GM18511 (cell line): ENCODE measurements at regions not wholly inside any gene's neighbourhood (a gene's known extent, or its start where the extent isn't known, plus 50 kb on each side); places are given as distances from the start of the nearest gene placed in this dataset.
"Not testable (repeated sequence)": the region's sequence is repeated elsewhere in the genome, so short reads cannot be mapped to it uniquely, and the experiment has no call there.

Experiments
- ATAC-seq: cut with Tn5 transposase; IDR thresholded peaks from one replicate; pipeline ENCODE4 v1.9.1; 2021; ENCODE audit warnings: mild to moderate bottlenecking, moderate library complexity; ENCODE audit not compliant: unreplicated experiment

DNA sequence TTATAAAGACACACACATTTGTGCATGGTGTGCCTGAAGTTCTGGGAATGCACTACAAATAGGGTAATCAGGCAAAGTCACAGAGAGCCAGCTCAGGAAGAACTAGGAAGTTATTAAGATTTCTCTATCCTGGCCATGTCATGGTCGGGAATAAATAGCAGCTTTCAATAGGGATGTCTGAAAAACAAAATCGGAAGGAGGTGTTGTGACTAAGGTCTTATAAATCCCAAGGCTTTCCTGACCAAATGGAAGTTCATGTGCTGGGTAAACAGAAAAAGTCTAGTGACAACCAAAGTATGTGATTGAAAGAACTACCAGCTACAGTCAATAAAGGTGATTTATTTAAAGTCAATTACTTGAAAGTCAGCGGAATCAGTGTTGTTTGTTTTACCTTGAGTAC is 262.5 kb upstream of the HS3ST1 start:
- no peak for ATAC-seq

- ATAC-seq = no peak
Measured at GRCh38 chr4:11687727-11688126, 259.0 kb upstream of the HS3ST1 start.

- no peak for ATAC-seq
Measured at GRCh38 chr4:11685481-11685880, 256.8 kb upstream of the HS3ST1 start.

DNA sequence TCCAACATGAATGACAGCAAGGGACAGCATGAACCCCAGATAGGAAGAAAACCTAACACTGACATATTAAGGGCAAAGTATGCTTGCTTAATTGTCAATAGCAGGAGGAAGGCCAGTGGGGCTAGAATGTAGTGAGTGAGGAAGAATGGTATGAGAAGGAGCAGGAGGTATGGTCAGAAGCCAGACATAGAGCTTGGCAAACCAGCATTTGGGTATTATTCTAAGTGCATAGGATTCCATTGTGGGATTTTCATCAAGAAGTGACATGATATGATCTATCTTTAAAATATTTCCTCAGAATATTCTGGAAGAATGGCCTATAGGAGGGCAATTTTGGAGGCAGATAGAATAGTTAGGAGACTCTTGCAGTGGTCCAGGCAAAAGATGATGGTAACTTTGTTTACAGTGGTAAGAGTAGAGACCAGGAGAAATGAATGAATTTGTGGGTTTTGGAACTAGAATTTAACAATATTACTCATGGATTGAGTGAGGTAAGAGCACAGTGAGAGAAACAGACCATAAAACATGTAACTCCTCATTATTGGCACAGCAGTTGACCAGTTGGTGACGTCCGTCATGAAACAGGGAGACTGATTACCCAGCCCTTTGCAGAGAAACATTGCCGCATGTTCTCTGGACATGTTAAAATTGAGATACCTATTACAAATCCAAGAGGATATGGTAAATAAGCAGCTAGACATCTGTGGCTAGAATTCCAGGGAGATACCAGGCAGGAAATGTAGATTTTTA is 246.5 kb upstream of the HS3ST1 start:
- no peak for ATAC-seq

DNA sequence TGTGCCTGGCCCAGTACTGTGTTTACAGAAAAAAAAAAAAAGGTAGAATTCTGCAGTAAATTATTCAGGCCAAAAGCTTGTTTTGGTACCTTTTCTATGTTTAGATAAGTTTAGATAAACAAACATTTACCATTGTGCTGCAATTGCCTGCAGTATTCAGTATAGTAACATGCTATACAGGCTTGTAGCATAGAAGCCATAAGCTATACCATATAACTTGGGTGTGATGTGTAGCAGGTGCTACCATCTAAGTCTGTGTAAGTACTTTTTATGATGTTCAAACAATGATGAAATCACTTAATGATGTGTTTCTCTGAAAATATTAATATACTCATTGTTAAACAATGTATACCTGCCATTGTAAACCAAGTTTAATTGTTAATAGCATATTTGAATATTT is 241.6 kb upstream of the HS3ST1 start:
- no peak for ATAC-seq

DNA sequence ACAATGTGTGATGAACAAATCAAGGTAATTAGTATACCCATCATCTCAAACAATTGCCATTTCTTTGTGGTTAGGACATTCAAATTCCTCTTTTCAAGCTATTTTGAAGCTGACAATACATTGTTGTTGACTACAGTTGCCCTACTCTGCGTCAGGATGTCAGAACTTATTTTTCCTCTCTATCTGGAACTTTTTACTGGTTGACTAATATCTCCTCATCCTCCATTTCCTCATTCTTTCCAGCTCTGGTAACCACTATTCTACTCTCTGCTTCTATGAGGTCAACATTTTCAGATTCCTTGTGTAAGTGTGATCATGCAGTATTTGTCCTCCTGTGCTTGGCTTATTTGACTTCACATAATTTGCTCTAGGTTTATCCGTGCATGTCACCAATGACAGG is 240.5 kb upstream of the HS3ST1 start:
- ATAC-seq = no peak

DNA sequence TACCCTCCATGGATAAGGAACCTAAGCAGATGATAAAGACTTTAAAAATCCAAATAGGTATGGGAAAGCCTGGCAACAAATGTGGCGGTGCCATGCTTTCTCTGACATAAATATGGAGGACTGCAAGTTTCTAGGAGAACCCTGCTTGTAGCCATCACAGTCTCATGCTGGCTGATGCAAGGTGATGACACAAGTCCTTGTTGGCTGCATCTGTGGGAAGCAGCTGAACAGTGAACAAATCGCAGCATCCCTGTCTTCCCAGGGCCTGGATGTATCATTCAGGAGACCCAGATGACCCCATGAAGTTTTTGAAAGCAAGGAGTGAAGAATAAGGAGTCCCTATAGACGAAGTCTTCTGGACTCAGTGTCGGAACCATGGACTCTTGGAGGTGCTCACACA is 234.4 kb upstream of the HS3ST1 start:
- ATAC-seq = no peak

DNA sequence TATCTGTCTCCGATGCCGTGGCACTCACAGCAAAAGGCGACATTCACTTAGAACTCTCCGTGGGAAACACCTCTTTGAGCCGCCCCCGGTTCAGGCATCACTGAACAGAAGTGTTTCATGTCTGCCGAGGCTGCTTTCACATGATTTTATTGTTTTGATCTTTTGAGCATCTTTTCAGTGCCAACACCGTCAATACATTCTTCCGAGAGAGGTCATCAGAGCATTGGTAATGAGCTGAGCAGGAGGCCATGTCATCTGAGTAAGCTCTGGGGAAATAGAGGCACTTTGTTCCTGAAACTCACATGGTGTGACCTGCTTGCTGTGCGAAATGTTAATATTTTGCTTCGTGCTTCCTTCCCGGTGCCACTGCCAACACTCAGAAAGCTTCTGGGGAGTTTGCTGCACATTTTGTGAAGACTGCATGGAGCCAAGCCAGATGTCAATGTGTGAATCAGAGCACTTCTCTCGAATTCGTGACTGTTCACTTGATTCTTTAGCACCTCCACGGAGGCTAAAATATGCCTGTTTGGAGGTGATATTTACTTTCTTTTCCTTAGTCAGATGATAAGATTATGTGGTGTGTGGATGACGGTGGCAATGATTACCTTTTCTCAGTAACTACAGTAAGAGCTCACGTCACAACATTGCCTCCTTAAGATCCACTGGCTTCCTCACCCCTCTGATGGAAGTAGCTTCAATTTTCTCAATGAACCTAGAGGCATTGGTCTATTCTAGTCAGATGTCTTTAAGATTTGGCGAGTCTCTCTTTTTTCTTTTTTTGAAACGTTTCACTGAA is 222.3 kb upstream of the HS3ST1 start:
- no peak for ATAC-seq

GRCh38 chr4:11647433-11647832 is 218.7 kb upstream of the HS3ST1 start:
- ATAC-seq = no peak

- not testable (repeated sequence) for ATAC-seq
Measured at GRCh38 chr4:11643081-11643480, 214.4 kb upstream of the HS3ST1 start.

DNA sequence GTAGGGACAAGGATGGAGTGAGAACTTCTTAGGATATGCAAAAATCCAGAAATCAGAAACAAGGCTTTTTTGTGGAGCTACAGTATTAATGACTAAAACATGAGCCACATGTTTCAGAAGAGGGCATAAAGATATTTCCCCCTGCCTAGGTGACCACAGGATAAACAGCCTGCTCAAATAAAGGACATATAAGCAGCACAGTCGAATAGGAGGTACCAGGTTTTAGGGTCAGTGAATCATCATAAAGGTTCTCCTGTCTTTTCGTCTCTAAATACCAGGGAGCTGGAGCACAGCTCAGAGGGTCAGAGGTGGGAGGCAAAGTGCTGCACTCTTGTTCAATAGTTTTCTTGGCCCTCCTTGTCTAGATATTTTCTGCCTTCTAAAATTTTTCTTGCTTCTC is 211.9 kb upstream of the HS3ST1 start:
- no peak for ATAC-seq

DNA sequence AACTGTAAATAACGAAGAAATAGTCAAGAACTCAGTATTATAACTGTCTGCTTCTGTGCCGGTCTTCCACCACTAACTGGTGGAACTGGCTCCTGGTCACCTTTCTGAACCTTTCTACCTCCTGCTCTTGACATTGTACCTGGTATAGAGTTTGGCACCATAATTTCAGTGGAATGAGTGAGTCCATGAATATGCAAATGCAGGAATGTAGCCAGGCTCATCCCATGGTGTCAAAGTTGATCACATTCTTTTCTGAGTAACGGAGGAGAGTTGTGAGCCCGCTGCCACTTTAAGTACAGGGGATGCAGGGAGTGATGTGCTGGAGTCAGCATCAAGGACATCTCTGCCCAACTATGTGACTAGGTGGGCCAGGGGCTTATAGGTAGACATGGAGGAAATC is 207.9 kb upstream of the HS3ST1 start:
- no peak for ATAC-seq

DNA sequence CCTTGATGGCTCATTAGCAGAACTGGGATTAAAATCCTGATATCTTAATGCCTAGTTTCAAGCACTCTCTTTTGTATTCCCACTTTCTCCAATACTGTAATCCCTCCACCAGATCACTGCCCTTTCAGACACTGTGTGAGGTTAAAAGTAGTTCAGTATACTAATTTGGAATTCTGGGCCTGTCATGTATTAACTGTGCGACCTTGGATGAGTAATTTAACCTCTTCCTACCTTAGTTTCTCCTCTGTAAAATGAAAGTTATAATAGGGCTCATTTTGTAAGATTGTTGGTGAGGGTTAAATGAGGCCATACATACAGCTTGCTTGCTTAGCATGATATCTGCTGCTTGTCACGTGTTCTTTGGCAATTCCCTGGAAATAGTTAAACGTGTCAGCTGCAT is 207.3 kb upstream of the HS3ST1 start:
- no peak for ATAC-seq

DNA sequence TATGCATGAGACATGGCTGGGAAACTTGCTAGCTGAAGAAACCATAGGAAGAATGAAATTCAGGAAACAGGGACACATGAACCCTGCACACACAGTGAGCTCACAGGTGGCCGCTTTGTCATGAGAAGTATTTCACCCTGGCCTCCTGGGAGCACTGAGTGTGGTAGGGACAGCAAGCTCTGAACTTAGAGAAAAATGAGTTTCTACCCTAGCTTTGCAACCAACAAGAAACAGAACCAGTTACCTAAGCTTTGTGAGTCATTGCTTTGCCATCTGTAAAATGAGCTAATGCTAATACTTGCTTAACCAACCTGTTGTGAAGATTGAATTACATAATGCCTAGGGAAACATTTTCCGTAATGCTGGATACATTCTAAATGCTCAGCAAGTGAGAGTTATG is 206.6 kb upstream of the HS3ST1 start:
- ATAC-seq = no peak

DNA sequence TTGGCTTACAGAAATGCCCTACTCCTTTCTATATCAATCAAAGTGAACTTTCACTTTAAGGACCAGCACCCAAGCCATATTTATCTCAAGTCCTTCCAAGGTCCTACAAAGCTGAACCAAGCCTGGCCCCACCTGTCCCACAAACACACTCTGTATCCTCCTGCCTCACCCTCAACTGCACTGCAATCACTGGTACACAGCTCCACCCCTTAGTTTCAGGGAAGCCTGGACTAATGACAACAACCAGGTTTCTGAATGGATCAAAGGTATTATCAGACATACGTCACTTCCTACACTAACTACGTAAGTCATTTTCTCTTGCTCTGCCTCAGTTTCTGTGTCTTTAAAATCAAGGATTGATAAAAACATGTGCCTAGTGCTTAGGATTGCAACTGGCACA is 205.6 kb upstream of the HS3ST1 start:
- ATAC-seq = no peak

DNA sequence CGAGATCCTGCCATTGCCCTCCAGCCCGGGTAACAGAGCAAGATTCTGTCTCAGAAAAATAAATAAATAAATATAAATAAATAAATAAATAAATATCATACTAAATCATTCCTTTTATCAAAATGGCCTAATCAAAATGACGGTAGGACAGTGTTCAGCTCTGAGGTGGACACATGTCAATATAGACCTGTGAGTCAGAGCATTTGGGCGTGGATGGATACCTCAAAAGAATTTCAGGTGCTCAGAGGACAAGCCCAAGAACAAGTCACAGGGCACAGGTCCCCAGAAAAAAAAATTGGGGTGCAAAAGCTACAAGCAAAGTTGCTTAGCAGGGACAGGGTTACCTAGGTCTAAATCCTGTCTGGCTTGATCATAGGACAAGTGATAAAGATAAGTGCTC is 204.7 kb upstream of the HS3ST1 start:
- no peak for ATAC-seq

DNA sequence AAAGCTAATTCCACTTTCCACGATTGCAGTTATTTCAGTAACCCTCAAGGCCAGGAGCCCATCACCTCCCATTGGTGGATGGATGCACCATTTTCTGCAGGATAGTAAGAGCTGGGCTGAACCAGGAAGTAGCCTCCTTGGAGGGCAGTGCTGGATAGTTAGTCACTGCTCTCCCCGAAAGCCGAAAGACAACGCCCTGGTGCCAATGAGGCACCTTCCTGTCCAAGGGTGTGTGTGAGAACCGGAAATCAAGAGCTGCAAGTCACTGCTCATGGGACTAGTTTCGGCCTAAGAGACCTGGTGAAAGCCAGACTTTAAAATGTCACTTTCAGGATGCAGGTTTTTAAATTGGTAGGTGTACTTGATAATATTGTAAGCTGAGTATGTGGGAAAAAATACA is 203.8 kb upstream of the HS3ST1 start:
- ATAC-seq = no peak

DNA sequence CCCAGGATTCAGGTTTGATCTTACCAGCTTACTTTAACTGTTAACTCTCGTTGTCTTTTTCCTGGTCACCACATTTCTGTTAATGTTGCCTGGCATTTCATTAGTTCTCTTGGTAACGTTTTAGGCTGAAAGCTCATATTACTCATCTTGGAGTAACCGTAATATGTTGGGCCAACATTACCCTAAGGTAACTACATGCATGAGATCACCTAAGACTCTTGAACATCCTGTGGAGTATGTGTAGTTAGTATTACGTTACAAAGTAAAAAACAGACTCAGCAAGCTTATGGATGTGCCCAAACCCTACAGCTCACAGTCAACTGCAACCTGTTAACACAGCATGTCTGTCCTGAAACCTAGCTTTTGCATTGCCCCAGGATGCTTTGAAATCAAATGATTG is 203.3 kb upstream of the HS3ST1 start:
- ATAC-seq = no peak

DNA sequence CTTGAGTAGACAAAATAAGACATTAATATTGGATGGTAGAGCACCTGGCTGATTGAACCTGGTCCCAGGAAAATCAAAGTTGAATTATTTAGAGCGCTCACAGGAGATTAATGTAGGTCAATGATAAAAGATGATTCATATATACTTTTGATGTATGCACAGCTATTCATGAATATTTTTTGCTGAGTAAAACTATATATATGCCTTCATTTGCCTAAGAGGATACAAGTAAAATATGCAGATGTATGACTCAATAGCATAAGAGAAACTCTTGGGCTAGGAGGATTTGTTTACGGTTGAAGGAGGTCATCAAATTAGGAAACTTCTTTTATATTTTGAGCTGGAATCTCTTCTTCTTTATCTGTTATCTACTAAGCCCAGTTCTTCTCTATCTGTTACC is 202.7 kb upstream of the HS3ST1 start:
- ATAC-seq = no peak

- no peak for ATAC-seq
Measured at GRCh38 chr4:11628093-11628725, 199.5 kb upstream of the HS3ST1 start.

GRCh38 chr4:11626066-11626465 is 197.4 kb upstream of the HS3ST1 start:
- no peak for ATAC-seq

DNA sequence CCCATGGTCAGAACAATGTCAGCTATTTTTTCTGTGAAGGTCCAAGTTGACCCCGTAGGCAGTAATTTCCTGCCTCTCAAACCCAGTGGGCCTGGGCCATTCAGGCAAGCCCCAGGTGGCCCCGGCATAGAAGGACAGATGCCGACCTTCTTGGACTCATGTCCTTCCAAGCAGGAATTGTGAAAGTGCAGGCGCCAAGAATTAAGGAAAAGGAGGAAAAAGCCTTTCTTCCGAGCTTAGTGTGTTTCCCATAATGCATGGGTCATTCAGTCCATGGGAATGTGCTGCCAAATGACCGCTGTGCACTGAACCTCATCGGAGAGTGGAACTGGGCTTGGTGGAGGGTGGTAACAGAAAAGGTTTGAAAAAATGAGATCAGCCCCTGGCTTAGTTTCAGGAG is 196.5 kb upstream of the HS3ST1 start:
- no peak for ATAC-seq
